Spleen (tissue), 7 donors: ENCODE measurements at regions not wholly inside any gene's neighbourhood (a gene's known extent, or its start where the extent isn't known, plus 50 kb on each side); places are given as distances from the start of the nearest gene placed in this dataset.

Experiments used
- CTCF ChIP-seq, 11 experiments: fragments of 200-600 bp in 7 of 11; fragments of 450-650 bp in 4 of 11; sonication (generic) in 4 of 11; IDR thresholded peaks in 8 of 11; conservative IDR thresholded peaks in 3 of 11; 1 replicate in 7 of 11; 2 replicates in 4 of 11; pipeline versions ENCODE4 v1.4.0 to v1.8.0; 2016 to 2021; ENCODE audit warnings: antibody characterized with exemption in 11 of 11, inconsistent platforms in 4 of 11, mild to moderate bottlenecking in 1 of 11
- POLR2A ChIP-seq, 3 donors: fragments of 450-650 bp; IDR thresholded peaks; one replicate each; pipeline ENCODE4 v1.5.1; 2017; ENCODE audit warnings: antibody characterized with exemption in 3 of 3, mild to moderate bottlenecking in 1 of 3
- POLR2AphosphoS5 ChIP-seq, 3 donors: sonication (generic); formaldehyde crosslinking; IDR thresholded peaks; one replicate each; pipeline ENCODE4 v1.5.1; 2017; ENCODE audit warnings: antibody characterized with exemption in 3 of 3
- donor health status: DM: no; HTN: no; CAD: no; lungs with moderate emphysema.
- donor health status: DM: no; HTN: no; CAD: no.
- donor health status: DM: no; HTN: no; CAD: no.

DNA sequence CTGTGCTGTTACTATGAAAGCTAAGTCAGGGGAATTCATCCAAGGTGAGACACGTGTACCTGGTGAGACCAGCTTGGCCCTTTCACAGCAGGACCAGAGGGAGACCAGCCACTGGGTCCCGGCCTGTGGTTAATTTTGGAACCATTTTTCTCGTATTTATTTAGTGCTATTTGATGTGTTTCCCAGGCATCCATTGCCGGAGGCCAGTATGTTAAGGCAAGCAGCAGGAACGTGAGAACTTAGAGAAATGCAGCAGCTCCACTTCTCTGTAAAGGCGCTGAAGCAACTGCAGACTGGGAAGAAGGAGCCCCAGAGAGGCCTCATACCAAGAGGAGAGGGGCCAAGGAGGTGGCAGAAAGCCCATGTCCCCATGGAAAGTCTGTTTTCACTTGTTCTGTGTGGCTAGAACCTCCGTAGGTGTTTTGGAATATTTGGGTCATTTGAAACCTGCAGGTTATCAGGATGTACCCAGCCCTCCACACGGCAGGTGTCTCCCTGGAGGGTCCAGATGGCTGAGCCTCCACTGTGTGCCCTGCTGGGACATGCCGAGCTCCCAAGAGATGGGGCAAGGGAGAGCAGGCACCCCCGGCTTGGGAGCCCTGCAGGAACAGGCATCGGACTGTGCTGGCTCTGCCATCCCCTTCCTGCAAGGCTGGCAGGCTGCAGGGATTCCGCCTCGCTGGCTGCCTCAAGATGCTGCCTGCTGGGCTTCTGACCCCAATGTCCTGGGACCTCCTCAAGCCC, 256.0 kb upstream of the RAB6C start:
- no peak for TF ChIP-seq POLR2AphosphoS5 (IDR thresholded peaks at IDR 0.05)
- TF ChIP-seq CTCF (IDR thresholded peaks at IDR 0.05 in 8 of 11, conservative IDR thresholded peaks at IDR 0.05 in 3 of 11): no peak
- TF ChIP-seq POLR2A (IDR thresholded peaks at IDR 0.05): no peak
